ENCODE measurements at regions not wholly inside any gene's neighbourhood (a gene's known extent, or its start where the extent isn't known, plus 50 kb on each side); places are given as distances from the start of the nearest gene placed in this dataset.
A peak's percentile ranks its signal among the peaks of the same experiment; 100 is the strongest.
"Not testable (repeated sequence)": the region's sequence is repeated elsewhere in the genome, so short reads cannot be mapped to it uniquely, and the experiment has no call there.

- no peak for DNase-seq (ENCODE audit: low spot score)
Measured at GRCh38 chr2:2663401-2664036, 332.4 kb upstream of the MYT1L start.

GRCh38 chr2:2662847-2663356 lies 331.8 kb upstream of the MYT1L start:
- no peak for DNase-seq (ENCODE audit: low spot score)

- DNase-seq (ENCODE audit: low spot score): no peak
Measured at GRCh38 chr2:2662037-2662846, 331.2 kb upstream of the MYT1L start.

GRCh38 chr2:2660789-2661355 lies 329.8 kb upstream of the MYT1L start:
- DNase-seq (ENCODE audit: low spot score): no peak

GRCh38 chr2:2657121-2657962 lies 326.3 kb upstream of the MYT1L start:
- DNase-seq (ENCODE audit: low spot score): no peak

GRCh38 chr2:2656115-2657011 lies 325.3 kb upstream of the MYT1L start:
- no peak for DNase-seq (ENCODE audit: low spot score)

GRCh38 chr2:2655453-2656114 lies 324.5 kb upstream of the MYT1L start:
- no peak for DNase-seq (ENCODE audit: low spot score)

- DNase-seq (ENCODE audit: low spot score): no peak
Measured at GRCh38 chr2:2653231-2653630, 322.2 kb upstream of the MYT1L start.

GRCh38 chr2:2650608-2651375 lies 319.7 kb upstream of the MYT1L start:
- no peak for DNase-seq (ENCODE audit: low spot score)

GRCh38 chr2:2649109-2650072 lies 318.3 kb upstream of the MYT1L start:
- no peak for DNase-seq (ENCODE audit: low spot score)

- DNase-seq (ENCODE audit: low spot score): no peak
Measured at GRCh38 chr2:2648094-2648493, 317.0 kb upstream of the MYT1L start.

GRCh38 chr2:2647141-2647541 lies 316.1 kb upstream of the MYT1L start:
- DNase-seq (ENCODE audit: low spot score): peak; percentile 72

- DNase-seq (ENCODE audit: low spot score): no peak
Measured at GRCh38 chr2:2646433-2647051, 315.5 kb upstream of the MYT1L start.

GRCh38 chr2:2645162-2645855 lies 314.2 kb upstream of the MYT1L start:
- DNase-seq (ENCODE audit: low spot score): no peak

GRCh38 chr2:2644751-2645150 lies 313.7 kb upstream of the MYT1L start:
- DNase-seq (ENCODE audit: low spot score): not testable (repeated sequence)

GRCh38 chr2:2644040-2644439 lies 313.0 kb upstream of the MYT1L start:
- DNase-seq (ENCODE audit: low spot score): no peak

Measured in RKO (cell line).